Panc1 (cell line): ENCODE measurements at regions not wholly inside any gene's neighbourhood (a gene's known extent, or its start where the extent isn't known, plus 50 kb on each side); places are given as distances from the start of the nearest gene placed in this dataset.

ENCODE experiments used
- ATAC-seq: fragments of 200-7000 bp; cut with Tn5 transposase; 2 replicates; pipeline ENCODE4 v1.9.1; 2020; ENCODE audit warnings: mild to moderate bottlenecking, moderate library complexity
- BruUV-seq: library from RNA; stranded (reverse); fragments of 400-500 nt; replicated peaks from 2 replicates; lab custom pipeline; 2021; lab: Mats Ljungman, UMichigan
- CTCF ChIA-PET: fragments of 300-600 bp; sonication (Branson Sonifier 250); formaldehyde crosslinking; loops from one replicate; lab custom pipeline; 2022; ENCODE audit warnings: antibody characterized with exemption; lab: Charles Lee
- POLR2A ChIA-PET: fragments of 300-600 bp; sonication (Branson Sonifier 250); formaldehyde crosslinking; loops from one replicate; lab custom pipeline; 2022; ENCODE audit warnings: antibody characterized with exemption; lab: Charles Lee
- DNase-seq: peaks from one replicate; pipeline ENCODE4 v3.0.0-alpha.2; 2010; ENCODE audit warnings: low read depth, low spot score
- H3K27ac ChIP-seq: 2 replicates; pipeline ENCODE4 v1.5.1; 2011; ENCODE audit warnings: mild to moderate bottlenecking, low read length, inconsistent platforms
- H3K27me3 ChIP-seq: fragments of 200-500 bp; sonication (Bioruptor generic); 2 replicates; pipeline ENCODE4 v1.6.0; 2014; ENCODE audit warnings: low read length, inconsistent platforms; ENCODE audit not compliant: control insufficient read depth, insufficient read depth
- H3K36me3 ChIP-seq: fragments of 200-500 bp; sonication (Bioruptor generic); 2 replicates; pipeline ENCODE4 v1.5.1; 2014; ENCODE audit warnings: inconsistent platforms, mild to moderate bottlenecking, low read length, moderate library complexity; ENCODE audit not compliant: control insufficient read depth, insufficient read depth
- H3K4me1 ChIP-seq: 2 replicates; pipeline ENCODE4 v1.5.1; 2011; ENCODE audit warnings: inconsistent platforms, mild to moderate bottlenecking, low read length, moderate library complexity; ENCODE audit not compliant: control insufficient read depth, insufficient read depth
- H3K4me3 ChIP-seq, 2 experiments: 2 replicates each; pipeline ENCODE4 v1.5.1; 2011 to 2012; ENCODE audit warnings: low read depth in 2 of 2, low read length in 2 of 2, mild to moderate bottlenecking in 2 of 2, inconsistent platforms in 1 of 2, moderate library complexity in 1 of 2
- H3K9me3 ChIP-seq: fragments of 200-500 bp; sonication (Bioruptor generic); 2 replicates; pipeline ENCODE4 v1.5.1; 2014; ENCODE audit warnings: low read depth, mild to moderate bottlenecking, inconsistent platforms, low read length, moderate library complexity; ENCODE audit not compliant: control insufficient read depth, insufficient read depth
- POLR2AphosphoS5 ChIP-seq: IDR thresholded peaks from 2 replicates; pipeline ENCODE4 v1.6.1; 2012; ENCODE audit warnings: mild to moderate bottlenecking, low read depth, low read length, moderate library complexity
- SIN3A ChIP-seq: IDR thresholded peaks from 2 replicates; pipeline ENCODE4 v1.6.1; 2012; ENCODE audit warnings: low read depth, mild to moderate bottlenecking, low read length, moderate library complexity, borderline replicate concordance; ENCODE audit not compliant: insufficient read depth
- TCF7L2 ChIP-seq: IDR thresholded peaks from 2 replicates; pipeline ENCODE4 v1.6.1; 2011; ENCODE audit warnings: mild to moderate bottlenecking, low read depth, low read length, inconsistent platforms
- in situ Hi-C: cut with HindIII; loops from 2 replicates; pipeline ENCODE4 v1.10.0; 2016; ENCODE audit warnings: low sequenced_read_pairs, low pct_unique_long_range_greater_than_20kb
- intact Hi-C: fragments of 100-400 bp; cut with micrococcal nuclease; formaldehyde crosslinking; loops from one replicate; pipeline ENCODE4 v1.10.0; 2022; ENCODE audit not compliant: unreplicated experiment
- TF ChIP-seq, protein P1 (sequence below), 2 experiments: IDR thresholded peaks; 2 replicates each; pipeline ENCODE4 v1.6.1; 2011 to 2012; ENCODE audit warnings: low read depth in 2 of 2, control low read depth in 1 of 2, low read length in 1 of 2, mild to moderate bottlenecking in 1 of 2, moderate library complexity in 1 of 2; ENCODE audit not compliant: insufficient read depth in 1 of 2
- TF ChIP-seq, protein P2 (sequence below): fragments of 450-650 bp; IDR thresholded peaks from 2 replicates; pipeline ENCODE4 v1.5.1; 2017; ENCODE audit warnings: mild to moderate bottlenecking

DNA sequence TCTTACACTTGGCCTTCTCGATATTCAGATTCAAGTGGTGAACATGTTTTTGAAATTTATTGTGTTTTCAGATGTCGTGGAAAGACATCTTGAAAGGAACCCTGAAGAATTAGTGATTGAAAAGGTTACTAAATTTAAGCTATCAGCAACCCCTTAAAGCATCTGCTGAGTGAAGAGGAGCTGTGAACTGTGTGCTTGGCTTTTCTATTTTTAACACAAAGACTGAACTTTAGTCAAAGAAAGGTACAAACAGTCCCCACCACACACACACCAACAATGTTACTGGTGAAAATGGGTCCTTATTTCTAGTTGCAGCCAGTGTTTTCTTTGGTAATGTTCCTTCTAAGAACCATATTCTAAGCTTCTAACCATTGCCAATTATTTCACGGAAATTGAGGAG, 95.1 kb downstream of the CYRIA start:
- CTCF ChIA-PET, result no interaction called here
- in situ Hi-C loops (no loop called here), intact Hi-C loops (no loop called here)

DNA sequence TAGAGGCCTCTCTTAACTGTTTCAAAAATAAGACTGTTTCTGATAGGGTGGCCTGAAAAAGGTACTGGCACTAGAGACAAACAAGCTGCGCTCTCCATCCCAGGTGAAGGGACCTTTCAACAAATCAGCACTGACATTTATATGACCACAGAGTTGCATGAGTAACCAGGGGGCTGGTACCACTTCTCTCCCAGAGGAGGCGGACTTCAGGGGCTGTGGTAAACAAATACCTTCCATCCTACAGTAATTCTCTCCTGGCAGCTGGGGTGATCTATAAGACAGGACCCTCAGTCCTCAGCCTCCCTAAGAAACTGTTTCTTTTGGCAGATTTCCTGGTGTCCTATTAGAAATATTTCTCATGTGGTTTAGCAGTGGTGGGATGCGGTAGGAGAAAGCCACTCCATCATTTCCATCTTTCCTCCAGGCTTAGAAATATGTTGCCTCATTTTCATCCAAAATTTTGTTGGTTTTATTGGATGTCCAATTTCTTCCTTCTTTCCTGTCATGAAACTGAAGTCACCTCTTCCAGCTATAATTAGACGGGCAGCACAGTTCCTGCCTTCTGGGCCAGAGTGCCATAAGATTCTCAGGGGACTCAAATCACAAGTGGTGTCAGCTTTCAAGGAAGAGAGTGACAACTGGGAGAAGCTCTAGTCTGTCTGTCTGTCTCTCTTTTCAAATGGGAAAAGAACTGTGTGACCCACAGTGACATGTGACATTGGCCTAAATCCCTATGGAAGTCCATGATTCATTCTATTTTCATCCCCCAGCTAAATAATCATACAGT, 96.4 kb downstream of the CYRIA start:
- no peaks in the 10 kb centered on the region for H3K27me3 ChIP-seq
- H3K27ac ChIP-seq, result no peak overlapping the region
- no peaks in the 10 kb centered on the region for H3K9me3 ChIP-seq
- in situ Hi-C loops, result no loop called here
- no TSS peak for BruUV-seq
- no peak for DNase-seq
- ATAC-seq, result no peak
- intact Hi-C loops, result no loop called here
- H3K36me3 ChIP-seq, result no peaks in the 10 kb centered on the region
- CTCF ChIA-PET, result no interaction called here
- POLR2A ChIA-PET, result no interaction called here
- TF ChIP-seq POLR2AphosphoS5, result no peak
- TF ChIP-seq, protein P1, sequence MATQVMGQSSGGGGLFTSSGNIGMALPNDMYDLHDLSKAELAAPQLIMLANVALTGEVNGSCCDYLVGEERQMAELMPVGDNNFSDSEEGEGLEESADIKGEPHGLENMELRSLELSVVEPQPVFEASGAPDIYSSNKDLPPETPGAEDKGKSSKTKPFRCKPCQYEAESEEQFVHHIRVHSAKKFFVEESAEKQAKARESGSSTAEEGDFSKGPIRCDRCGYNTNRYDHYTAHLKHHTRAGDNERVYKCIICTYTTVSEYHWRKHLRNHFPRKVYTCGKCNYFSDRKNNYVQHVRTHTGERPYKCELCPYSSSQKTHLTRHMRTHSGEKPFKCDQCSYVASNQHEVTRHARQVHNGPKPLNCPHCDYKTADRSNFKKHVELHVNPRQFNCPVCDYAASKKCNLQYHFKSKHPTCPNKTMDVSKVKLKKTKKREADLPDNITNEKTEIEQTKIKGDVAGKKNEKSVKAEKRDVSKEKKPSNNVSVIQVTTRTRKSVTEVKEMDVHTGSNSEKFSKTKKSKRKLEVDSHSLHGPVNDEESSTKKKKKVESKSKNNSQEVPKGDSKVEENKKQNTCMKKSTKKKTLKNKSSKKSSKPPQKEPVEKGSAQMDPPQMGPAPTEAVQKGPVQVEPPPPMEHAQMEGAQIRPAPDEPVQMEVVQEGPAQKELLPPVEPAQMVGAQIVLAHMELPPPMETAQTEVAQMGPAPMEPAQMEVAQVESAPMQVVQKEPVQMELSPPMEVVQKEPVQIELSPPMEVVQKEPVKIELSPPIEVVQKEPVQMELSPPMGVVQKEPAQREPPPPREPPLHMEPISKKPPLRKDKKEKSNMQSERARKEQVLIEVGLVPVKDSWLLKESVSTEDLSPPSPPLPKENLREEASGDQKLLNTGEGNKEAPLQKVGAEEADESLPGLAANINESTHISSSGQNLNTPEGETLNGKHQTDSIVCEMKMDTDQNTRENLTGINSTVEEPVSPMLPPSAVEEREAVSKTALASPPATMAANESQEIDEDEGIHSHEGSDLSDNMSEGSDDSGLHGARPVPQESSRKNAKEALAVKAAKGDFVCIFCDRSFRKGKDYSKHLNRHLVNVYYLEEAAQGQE (IDR thresholded peaks at IDR 0.05; ENCODE audit: insufficient read depth in 1 of 2, low read depth in 2 of 2, low read length in 1 of 2), result no peak
- TF ChIP-seq SIN3A, result no peak
- TF ChIP-seq, protein P2, sequence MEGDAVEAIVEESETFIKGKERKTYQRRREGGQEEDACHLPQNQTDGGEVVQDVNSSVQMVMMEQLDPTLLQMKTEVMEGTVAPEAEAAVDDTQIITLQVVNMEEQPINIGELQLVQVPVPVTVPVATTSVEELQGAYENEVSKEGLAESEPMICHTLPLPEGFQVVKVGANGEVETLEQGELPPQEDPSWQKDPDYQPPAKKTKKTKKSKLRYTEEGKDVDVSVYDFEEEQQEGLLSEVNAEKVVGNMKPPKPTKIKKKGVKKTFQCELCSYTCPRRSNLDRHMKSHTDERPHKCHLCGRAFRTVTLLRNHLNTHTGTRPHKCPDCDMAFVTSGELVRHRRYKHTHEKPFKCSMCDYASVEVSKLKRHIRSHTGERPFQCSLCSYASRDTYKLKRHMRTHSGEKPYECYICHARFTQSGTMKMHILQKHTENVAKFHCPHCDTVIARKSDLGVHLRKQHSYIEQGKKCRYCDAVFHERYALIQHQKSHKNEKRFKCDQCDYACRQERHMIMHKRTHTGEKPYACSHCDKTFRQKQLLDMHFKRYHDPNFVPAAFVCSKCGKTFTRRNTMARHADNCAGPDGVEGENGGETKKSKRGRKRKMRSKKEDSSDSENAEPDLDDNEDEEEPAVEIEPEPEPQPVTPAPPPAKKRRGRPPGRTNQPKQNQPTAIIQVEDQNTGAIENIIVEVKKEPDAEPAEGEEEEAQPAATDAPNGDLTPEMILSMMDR, result no peak
- TF ChIP-seq TCF7L2, result no peak
- H3K4me1 ChIP-seq, result no peaks in the 10 kb centered on the region
- H3K4me3 ChIP-seq, result no peak overlapping the region

More for the DNA sequence above, 95.1 kb downstream of the CYRIA start:
- DNase-seq (no peak), ATAC-seq (no peak)
- TF ChIP-seq SIN3A (no peak), TCF7L2 (no peak), POLR2AphosphoS5 (no peak)
- TF ChIP-seq, protein P2, result no peak
- TF ChIP-seq, protein P1 (IDR thresholded peaks at IDR 0.05; ENCODE audit: insufficient read depth in 1 of 2, low read depth in 2 of 2, low read length in 1 of 2), result no peak
- Histone ChIP-seq H3K36me3 (no peaks in the 10 kb centered on the region), H3K9me3 (no peaks in the 10 kb centered on the region), H3K27ac (no peak overlapping the region), H3K4me3 (no peak overlapping the region), H3K27me3 (no peaks in the 10 kb centered on the region), H3K4me1 (no peaks in the 10 kb centered on the region)
- POLR2A ChIA-PET, result no interaction called here
- BruUV-seq, result no TSS peak
